MCF 10A (cell line): ENCODE measurements at regions not wholly inside any gene's neighbourhood (a gene's known extent, or its start where the extent isn't known, plus 50 kb on each side); places are given as distances from the start of the nearest gene placed in this dataset.
A peak's percentile ranks its signal among the peaks of the same experiment; 100 is the strongest.

ENCODE experiments used
- BruUV-seq: library from RNA; stranded (reverse); fragments of 400-500 nt; replicated peaks from 2 replicates; lab custom pipeline; 2021; lab: Mats Ljungman, UMichigan
- CTCF ChIA-PET: fragments of 300-600 bp; sonication (Branson Sonifier 250); formaldehyde crosslinking; extraction: SDS; loops from one replicate; lab custom pipeline; 2021; ENCODE audit warnings: antibody characterized with exemption, inconsistent platforms; lab: Yijun Ruan, JAX
- POLR2A ChIA-PET: fragments of 300-600, 350-650 bp; sonication (Branson Sonifier 250); formaldehyde crosslinking; extraction: SDS; loops from one replicate; lab custom pipeline; 2020; ENCODE audit warnings: antibody characterized with exemption, inconsistent platforms; lab: Yijun Ruan, JAX
- DNase-seq: peaks from one replicate; pipeline ENCODE4 v3.0.0-alpha.2; 2018; ENCODE audit not compliant: unreplicated experiment
- H3K27ac Mint-ChIP-seq: one replicate; pipeline ENCODE4 v1.8.0; 2022; ENCODE audit warnings: mild to moderate bottlenecking, low read depth, mixed read lengths; ENCODE audit not compliant: unreplicated experiment
- H3K27me3 Mint-ChIP-seq: one replicate; pipeline ENCODE4 v1.8.0; 2022; ENCODE audit warnings: mixed read lengths; ENCODE audit not compliant: insufficient read depth, unreplicated experiment
- H3K36me3 Mint-ChIP-seq: one replicate; pipeline ENCODE4 v1.8.0; 2022; ENCODE audit warnings: mild to moderate bottlenecking, moderate library complexity, mixed read lengths; ENCODE audit not compliant: insufficient read depth, unreplicated experiment
- H3K4me1 Mint-ChIP-seq: one replicate; pipeline ENCODE4 v1.8.0; 2022; ENCODE audit warnings: mixed read lengths; ENCODE audit not compliant: insufficient read depth, unreplicated experiment
- H3K4me3 Mint-ChIP-seq: one replicate; pipeline ENCODE4 v1.8.0; 2022; ENCODE audit warnings: mild to moderate bottlenecking, moderate library complexity, mixed read lengths; ENCODE audit not compliant: unreplicated experiment
- H3K9me3 Mint-ChIP-seq: one replicate; pipeline ENCODE4 v1.8.0; 2022; ENCODE audit warnings: mixed read lengths; ENCODE audit not compliant: unreplicated experiment
- CTCF ChIP-seq: fragments of 200-600 bp; IDR thresholded peaks from one replicate; pipeline ENCODE4 v1.8.0; 2022; ENCODE audit warnings: antibody characterized with exemption, mild to moderate bottlenecking; ENCODE audit not compliant: unreplicated experiment
- intact Hi-C: fragments of 100-400 bp; cut with micrococcal nuclease; formaldehyde crosslinking; loops from 2 replicates; pipeline ENCODE4 v1.14.1; 2022

GRCh38 chr16:86747761-86748160 is 169.4 kb downstream of the FOXL1 start:
- Mint-ChIP-seq H3K36me3 (peaks cover 6% of the 10 kb centered on the region), H3K27me3 (no peaks in the 10 kb centered on the region), H3K4me3 (no peak overlapping the region), H3K9me3 (no peaks in the 10 kb centered on the region), H3K27ac (no peak overlapping the region), H3K4me1 (peaks cover 42% of the 10 kb centered on the region)
- TF ChIP-seq CTCF = no peak
- POLR2A ChIA-PET = no interaction called here
- CTCF ChIA-PET = interaction anchor here (1.0 kb wide), 1 partner anchor 11 kb away, joined by 4 read pairs; no protein-coding TSS in a partner anchor
- intact Hi-C loops = no loop called here
- no TSS peak for BruUV-seq
- DNase-seq = no peak

- CTCF ChIA-PET = interaction anchor here (1.0 kb wide), 1 partner anchor 10 kb away, joined by 4 read pairs; no protein-coding TSS in a partner anchor
- Mint-ChIP-seq H3K36me3 (peaks cover 6% of the 10 kb centered on the region), H3K27ac (no peak overlapping the region), H3K4me1 (peaks cover 38% of the 10 kb centered on the region), H3K27me3 (no peaks in the 10 kb centered on the region), H3K9me3 (no peaks in the 10 kb centered on the region), H3K4me3 (no peak overlapping the region)
- no peak for DNase-seq
- TF ChIP-seq CTCF = no peak
- POLR2A ChIA-PET = interaction anchor here (2.8 kb wide), 1 partner anchor 84 kb away, joined by 27 read pairs; no protein-coding TSS in a partner anchor
- intact Hi-C loops = no loop called here
- BruUV-seq = no TSS peak
Observed at GRCh38 chr16:86748652-86749051, 170.3 kb downstream of the FOXL1 start.

- peak overlapping the region; percentile 96 for H3K27ac Mint-ChIP-seq
- POLR2A ChIA-PET = interaction anchor here (0.8 to 2.8 kb wide), 3 partner anchors 10 to 175 kb away, joined by 4 to 27 read pairs (median 4); no protein-coding TSS in a partner anchor
- H3K36me3 Mint-ChIP-seq = peaks cover 6% of the 10 kb centered on the region
- H3K9me3 Mint-ChIP-seq = no peaks in the 10 kb centered on the region
- peak; percentile 85 for DNase-seq
- peaks cover 31% of the 10 kb centered on the region for H3K4me1 Mint-ChIP-seq
- CTCF ChIA-PET = interaction anchor here (1.1 to 1.6 kb wide), 2 partner anchors 8 to 12 kb away, joined by 3 to 6 read pairs; no protein-coding TSS in a partner anchor
- BruUV-seq = no TSS peak
- intact Hi-C loops = loop anchor here (2.0 kb wide), 1 partner anchor 87 kb away; no protein-coding TSS in a partner anchor
- no peaks in the 10 kb centered on the region for H3K27me3 Mint-ChIP-seq
- no peak for TF ChIP-seq CTCF
- peak overlapping the region; percentile 54 for H3K4me3 Mint-ChIP-seq
Observed at GRCh38 chr16:86751076-86752030, 173.0 kb downstream of the FOXL1 start.

- DNase-seq = no peak
- H3K27ac Mint-ChIP-seq = peak overlapping the region; percentile 96
- no TSS peak for BruUV-seq
- H3K27me3 Mint-ChIP-seq = no peaks in the 10 kb centered on the region
- intact Hi-C loops = no loop called here
- no peak for TF ChIP-seq CTCF
- H3K4me1 Mint-ChIP-seq = peaks cover 29% of the 10 kb centered on the region
- POLR2A ChIA-PET = interaction anchor here (1.3 kb wide), 1 partner anchor 88 kb away, joined by 3 read pairs; no protein-coding TSS in a partner anchor
- H3K36me3 Mint-ChIP-seq = no peaks in the 10 kb centered on the region
- no peak overlapping the region for H3K4me3 Mint-ChIP-seq
- CTCF ChIA-PET = interaction anchor here (0.7 kb wide), 1 partner anchor 151 kb away, joined by 3 read pairs; no protein-coding TSS in a partner anchor
- no peaks in the 10 kb centered on the region for H3K9me3 Mint-ChIP-seq
Observed at GRCh38 chr16:86752582-86753175, 174.3 kb downstream of the FOXL1 start.
